A549 (cell line): ENCODE measurements at regions not wholly inside any gene's neighbourhood (a gene's known extent, or its start where the extent isn't known, plus 50 kb on each side); places are given as distances from the start of the nearest gene placed in this dataset.

Source experiments
- ATAC-seq, 2 experiments: fragments of 200-7000 bp in 1 of 2; fragments of >200 bp in 1 of 2; cut with Nextera tagmentation in 1 of 2; cut with Tn5 transposase in 1 of 2; 3 replicates each; pipeline versions ENCODE4 v1.8.0 to v1.9.1; 2018 to 2020; ENCODE audit warnings: mild to moderate bottlenecking in 1 of 2, moderate library complexity in 1 of 2
- CTCF ChIA-PET: fragments of 300-600 bp; sonication (Branson Sonifier 250); formaldehyde crosslinking; extraction: SDS; loops from one replicate; lab custom pipeline; 2021; ENCODE audit warnings: antibody characterized with exemption, inconsistent platforms; lab: Yijun Ruan, JAX
- POLR2A ChIA-PET: fragments of 350-600 bp; formaldehyde crosslinking; extraction: SDS; loops from one replicate; lab custom pipeline; 2021; ENCODE audit warnings: antibody characterized with exemption, inconsistent platforms; lab: Yijun Ruan, JAX
- DNase-seq, 2 experiments: peaks; one replicate each; pipeline versions ENCODE4 v3.0.0 to v3.0.0-alpha.2; 2011 to 2016; ENCODE audit warnings: low read depth in 1 of 2, low spot score in 1 of 2
- FAIRE-seq: peaks from 2 replicates; lab custom pipeline; 2011; peaks lifted over from hg19 to GRCh38; lab: Jason Lieb, UNC
- H3K27ac ChIP-seq, 2 experiments: fragments of >200 bp; sonication (Bioruptor Twin); formaldehyde crosslinking; 3 replicates each; pipeline ENCODE4 v1.5.1; 2016 to 2017
- H3K4me1 ChIP-seq: fragments of >200 bp; sonication (Bioruptor Twin); formaldehyde crosslinking; 3 replicates; pipeline ENCODE4 v1.6.1; 2016
- H3K4me2 ChIP-seq: fragments of >200 bp; sonication (Bioruptor Twin); formaldehyde crosslinking; 3 replicates; pipeline ENCODE4 v1.6.1; 2016
- H3K4me3 ChIP-seq: fragments of >200 bp; sonication (Bioruptor Twin); formaldehyde crosslinking; 3 replicates; pipeline ENCODE4 v1.5.1; 2016
- H3K9me3 ChIP-seq: fragments of >200 bp; sonication (Bioruptor Twin); formaldehyde crosslinking; 3 replicates; pipeline ENCODE4 v1.6.1; 2016
- CBX8 ChIP-seq: fragments of 200-600 bp; sonication (generic); IDR thresholded peaks from 2 replicates; pipeline ENCODE4 v1.6.1; 2016
- CEBPB ChIP-seq, 2 experiments: fragments of >200 bp in 1 of 2; sonication (Bioruptor Twin) in 1 of 2; formaldehyde crosslinking in 1 of 2; IDR thresholded peaks; 2 replicates each; pipeline ENCODE4 v1.6.1; 2012 to 2016
- EP300 ChIP-seq, 2 experiments: fragments of >200 bp; sonication (Bioruptor Twin); formaldehyde crosslinking; IDR thresholded peaks; 2 replicates in 1 of 2; 3 replicates in 1 of 2; pipeline ENCODE4 v1.6.1; 2016 to 2017
- FOSL2 ChIP-seq, 2 experiments: fragments of 450-650 bp in 1 of 2; fragments of >200 bp in 1 of 2; sonication (Bioruptor Twin) in 1 of 2; formaldehyde crosslinking; IDR thresholded peaks; 2 replicates each; pipeline versions ENCODE4 v1.5.0 to v1.6.1; 2016 to 2020; ENCODE audit warnings: mild to moderate bottlenecking in 1 of 2, moderate library complexity in 1 of 2
- GATA3 ChIP-seq: IDR thresholded peaks from 2 replicates; pipeline ENCODE4 v1.6.1; 2012; ENCODE audit warnings: borderline replicate concordance
- HOXB5 ChIP-seq: fragments of 250-450 bp; sonication (Bioruptor Pico); IDR thresholded peaks from 2 replicates; pipeline ENCODE4 v1.5.0; 2020; ENCODE audit warnings: mild to moderate bottlenecking, moderate library complexity
- MAFK ChIP-seq: fragments of 450-650 bp; IDR thresholded peaks from 2 replicates; pipeline ENCODE4 v1.6.1; 2014; ENCODE audit not compliant: partially characterized antibody
- MAZ ChIP-seq: fragments of 150-350 bp; IDR thresholded peaks from 2 replicates; pipeline ENCODE4 v1.6.1; 2014; ENCODE audit warnings: antibody characterized with exemption, low read depth, low read length, borderline replicate concordance
- MYC ChIP-seq: IDR thresholded peaks from 2 replicates; pipeline ENCODE4 v1.6.1; 2012; ENCODE audit warnings: mild to moderate bottlenecking, inconsistent platforms, low read length, improper control_type of control experiment, borderline replicate concordance
- NR3C1 ChIP-seq: fragments of >200 bp; sonication (Bioruptor Twin); formaldehyde crosslinking; IDR thresholded peaks from 3 replicates; pipeline ENCODE4 v1.6.1; 2017
- RARB ChIP-seq: fragments of 250-450 bp; sonication (Bioruptor Pico); IDR thresholded peaks from 2 replicates; pipeline ENCODE4 v1.8.0; 2021; ENCODE audit warnings: mild to moderate bottlenecking, moderate library complexity
- RCOR1 ChIP-seq: fragments of 150-350 bp; IDR thresholded peaks from 2 replicates; pipeline ENCODE4 v1.6.1; 2014; ENCODE audit warnings: antibody characterized with exemption, low read length, low read depth
- RFX5 ChIP-seq: fragments of 450-650 bp; IDR thresholded peaks from 2 replicates; pipeline ENCODE4 v1.7.1; 2014; ENCODE audit warnings: antibody characterized with exemption, mild to moderate bottlenecking, moderate library complexity
- ZSCAN20 ChIP-seq: fragments of 250-450 bp; sonication (Bioruptor Pico); IDR thresholded peaks from 2 replicates; pipeline ENCODE4 v1.8.0; 2022; ENCODE audit warnings: mild to moderate bottlenecking, moderate library complexity
- WGBS: methylation state at CpG from one replicate; pipeline ENCODE4 v1.1.6; 2017; ENCODE audit errors: missing lambda C conversion rate; 5-methylcytosine and 5-hydroxymethylcytosine counted together
- TF ChIP-seq, protein P1 (sequence below): fragments of 200-600 bp; sonication (generic); IDR thresholded peaks from 2 replicates; pipeline ENCODE4 v1.6.1; 2016; ENCODE audit warnings: antibody characterized with exemption, mild to moderate bottlenecking, moderate library complexity
- TF ChIP-seq, protein P2 (sequence below): fragments of >200 bp; sonication (Bioruptor Twin); formaldehyde crosslinking; IDR thresholded peaks from 2 replicates; pipeline ENCODE4 v1.6.1; 2016
- TF ChIP-seq, protein P3 (sequence below): fragments of >200 bp; sonication (Bioruptor Twin); formaldehyde crosslinking; IDR thresholded peaks from 3 replicates; pipeline ENCODE4 v1.6.1; 2016

DNA sequence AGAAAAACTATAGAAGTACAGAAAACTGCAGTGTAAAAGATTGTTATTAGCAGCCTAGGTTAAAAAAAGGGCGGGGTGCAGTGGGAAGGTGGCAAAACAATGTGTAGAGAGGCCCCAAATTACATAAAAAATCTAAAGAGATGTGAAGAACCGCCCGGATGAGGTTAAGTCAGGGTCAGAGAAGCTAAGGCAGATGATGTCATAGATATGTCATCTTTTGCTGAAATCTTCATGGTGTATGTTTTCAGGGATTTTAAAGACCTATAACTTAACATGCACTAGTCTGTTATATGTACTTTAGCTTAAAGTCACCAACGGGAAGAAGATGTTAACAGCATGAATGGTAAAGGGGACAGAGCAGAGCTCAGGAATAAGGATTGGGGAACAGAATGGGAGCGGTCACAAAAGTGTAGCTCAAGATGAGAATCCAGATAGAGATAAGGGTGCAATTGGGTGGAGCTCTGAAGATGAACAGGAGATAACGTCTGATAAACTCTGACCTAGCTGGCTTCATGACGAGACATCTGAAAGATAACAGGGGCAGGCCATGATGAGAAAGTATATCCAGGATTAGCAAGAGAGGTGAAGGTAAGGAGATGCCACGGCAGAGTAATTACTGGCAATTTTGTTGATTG, 83.4 kb downstream of the TFAP2A start:
- H3K4me3 ChIP-seq: no peak overlapping the region
- CTCF ChIA-PET: no interaction called here
- TF ChIP-seq GATA3: peak; percentile 44; the same call in 1 of the 2 replicates
- TF ChIP-seq, protein P1, sequence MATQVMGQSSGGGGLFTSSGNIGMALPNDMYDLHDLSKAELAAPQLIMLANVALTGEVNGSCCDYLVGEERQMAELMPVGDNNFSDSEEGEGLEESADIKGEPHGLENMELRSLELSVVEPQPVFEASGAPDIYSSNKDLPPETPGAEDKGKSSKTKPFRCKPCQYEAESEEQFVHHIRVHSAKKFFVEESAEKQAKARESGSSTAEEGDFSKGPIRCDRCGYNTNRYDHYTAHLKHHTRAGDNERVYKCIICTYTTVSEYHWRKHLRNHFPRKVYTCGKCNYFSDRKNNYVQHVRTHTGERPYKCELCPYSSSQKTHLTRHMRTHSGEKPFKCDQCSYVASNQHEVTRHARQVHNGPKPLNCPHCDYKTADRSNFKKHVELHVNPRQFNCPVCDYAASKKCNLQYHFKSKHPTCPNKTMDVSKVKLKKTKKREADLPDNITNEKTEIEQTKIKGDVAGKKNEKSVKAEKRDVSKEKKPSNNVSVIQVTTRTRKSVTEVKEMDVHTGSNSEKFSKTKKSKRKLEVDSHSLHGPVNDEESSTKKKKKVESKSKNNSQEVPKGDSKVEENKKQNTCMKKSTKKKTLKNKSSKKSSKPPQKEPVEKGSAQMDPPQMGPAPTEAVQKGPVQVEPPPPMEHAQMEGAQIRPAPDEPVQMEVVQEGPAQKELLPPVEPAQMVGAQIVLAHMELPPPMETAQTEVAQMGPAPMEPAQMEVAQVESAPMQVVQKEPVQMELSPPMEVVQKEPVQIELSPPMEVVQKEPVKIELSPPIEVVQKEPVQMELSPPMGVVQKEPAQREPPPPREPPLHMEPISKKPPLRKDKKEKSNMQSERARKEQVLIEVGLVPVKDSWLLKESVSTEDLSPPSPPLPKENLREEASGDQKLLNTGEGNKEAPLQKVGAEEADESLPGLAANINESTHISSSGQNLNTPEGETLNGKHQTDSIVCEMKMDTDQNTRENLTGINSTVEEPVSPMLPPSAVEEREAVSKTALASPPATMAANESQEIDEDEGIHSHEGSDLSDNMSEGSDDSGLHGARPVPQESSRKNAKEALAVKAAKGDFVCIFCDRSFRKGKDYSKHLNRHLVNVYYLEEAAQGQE: no peak
- WGBS: 38% methylated on average over 8 of the region's 8 CpGs
- peaks cover 10% of the 10 kb centered on the region; the same call in 2 of the 3 replicates for H3K4me1 ChIP-seq
- no peak for ATAC-seq
- FAIRE-seq: no peak
- POLR2A ChIA-PET: no interaction called here
- H3K27ac ChIP-seq: no peak overlapping the region
- peak overlapping the region; percentile 15; the same call in 2 of the 3 replicates for H3K4me2 ChIP-seq
- H3K9me3 ChIP-seq: no peaks in the 10 kb centered on the region
- DNase-seq: no peak

DNA sequence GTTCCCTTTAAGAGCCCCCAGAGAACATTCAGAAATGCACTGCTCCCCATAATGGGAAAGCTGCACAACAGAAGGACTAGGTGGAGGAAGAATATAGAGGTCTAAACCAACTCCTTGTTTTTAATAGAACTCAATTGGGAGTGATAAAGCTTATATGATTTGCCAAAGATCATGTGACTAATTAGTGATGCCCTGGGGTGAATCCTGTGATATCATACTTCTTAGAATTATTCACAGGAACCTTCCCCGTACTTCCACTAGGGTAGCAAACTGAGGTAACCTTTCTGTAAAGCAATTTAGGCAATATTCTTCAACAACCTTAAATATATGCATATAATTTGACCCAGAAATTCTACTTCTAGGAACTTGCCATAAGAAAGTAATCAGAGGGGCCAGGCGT, 84.4 kb downstream of the TFAP2A start:
- no peak for ATAC-seq
- POLR2A ChIA-PET: no interaction called here

DNA sequence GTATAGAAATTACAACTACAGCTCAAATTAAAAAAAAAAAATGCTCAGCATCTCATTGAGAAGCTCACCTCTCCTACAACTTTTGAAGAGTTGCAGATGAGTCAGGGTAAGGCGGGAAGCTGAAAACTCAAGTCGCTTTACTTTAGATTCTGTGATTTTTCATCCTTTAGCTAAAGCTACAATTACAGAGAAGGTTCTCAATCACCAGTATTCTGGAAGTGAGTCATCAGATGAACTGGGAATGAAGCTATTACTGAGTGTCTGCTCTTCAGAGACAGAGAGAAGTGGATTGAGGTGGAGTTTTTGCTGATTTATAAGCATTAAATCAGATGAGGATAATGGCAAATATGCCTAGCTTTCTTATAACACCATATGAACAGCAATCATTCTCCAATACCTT, 91.9 kb downstream of the TFAP2A start:
- FAIRE-seq (no peak), ATAC-seq (no peak), DNase-seq (no peak)
- Histone ChIP-seq H3K27ac (no peak overlapping the region), H3K4me3 (no peak overlapping the region), H3K4me2 (no peak overlapping the region), H3K4me1 (0 out of 3 replicates have a peak, but pooled peaks cover 3% of the 10 kb centered on the region), H3K9me3 (no peaks in the 10 kb centered on the region)
- 87% methylated on average over 2 of the region's 2 CpGs for WGBS
- CTCF ChIA-PET: interaction anchor here (0.6 kb wide), 1 partner anchor 13 kb away, joined by 3 read pairs; no protein-coding TSS in a partner anchor
- POLR2A ChIA-PET: no interaction called here
- no peak for TF ChIP-seq FOSL2 (IDR thresholded peaks at IDR 0.05)
- TF ChIP-seq FOSL2 (CRISPR knock-in tag; IDR thresholded peaks at IDR 0.05): peak; percentile 35; the same call in 1 of the 2 replicates
- no peak for TF ChIP-seq MAFK

More for the DNA sequence above, 84.4 kb downstream of the TFAP2A start:
- Histone ChIP-seq H3K9me3 (no peaks in the 10 kb centered on the region), H3K4me1 (peaks cover 10% of the 10 kb centered on the region; the same call in 2 of the 3 replicates), H3K27ac (no peak overlapping the region), H3K4me2 (no peak overlapping the region), H3K4me3 (no peak overlapping the region)
- TF ChIP-seq CBX8: no peak
- TF ChIP-seq CEBPB (IDR thresholded peaks at IDR 0.05): no peak
- TF ChIP-seq MAZ: no peak
- no peak for TF ChIP-seq RARB (CRISPR knock-in tag)
- TF ChIP-seq, protein P2, sequence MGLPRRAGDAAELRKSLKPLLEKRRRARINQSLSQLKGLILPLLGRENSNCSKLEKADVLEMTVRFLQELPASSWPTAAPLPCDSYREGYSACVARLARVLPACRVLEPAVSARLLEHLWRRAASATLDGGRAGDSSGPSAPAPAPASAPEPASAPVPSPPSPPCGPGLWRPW: no peak
- TF ChIP-seq, protein P3, sequence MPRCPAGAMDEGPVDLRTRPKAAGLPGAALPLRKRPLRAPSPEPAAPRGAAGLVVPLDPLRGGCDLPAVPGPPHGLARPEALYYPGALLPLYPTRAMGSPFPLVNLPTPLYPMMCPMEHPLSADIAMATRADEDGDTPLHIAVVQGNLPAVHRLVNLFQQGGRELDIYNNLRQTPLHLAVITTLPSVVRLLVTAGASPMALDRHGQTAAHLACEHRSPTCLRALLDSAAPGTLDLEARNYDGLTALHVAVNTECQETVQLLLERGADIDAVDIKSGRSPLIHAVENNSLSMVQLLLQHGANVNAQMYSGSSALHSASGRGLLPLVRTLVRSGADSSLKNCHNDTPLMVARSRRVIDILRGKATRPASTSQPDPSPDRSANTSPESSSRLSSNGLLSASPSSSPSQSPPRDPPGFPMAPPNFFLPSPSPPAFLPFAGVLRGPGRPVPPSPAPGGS: no peak
- TF ChIP-seq RCOR1: no peak
- WGBS: 86% methylated on average over 2 of the region's 2 CpGs
- CTCF ChIA-PET: no interaction called here
- DNase-seq (no peak), FAIRE-seq (no peak)

DNA sequence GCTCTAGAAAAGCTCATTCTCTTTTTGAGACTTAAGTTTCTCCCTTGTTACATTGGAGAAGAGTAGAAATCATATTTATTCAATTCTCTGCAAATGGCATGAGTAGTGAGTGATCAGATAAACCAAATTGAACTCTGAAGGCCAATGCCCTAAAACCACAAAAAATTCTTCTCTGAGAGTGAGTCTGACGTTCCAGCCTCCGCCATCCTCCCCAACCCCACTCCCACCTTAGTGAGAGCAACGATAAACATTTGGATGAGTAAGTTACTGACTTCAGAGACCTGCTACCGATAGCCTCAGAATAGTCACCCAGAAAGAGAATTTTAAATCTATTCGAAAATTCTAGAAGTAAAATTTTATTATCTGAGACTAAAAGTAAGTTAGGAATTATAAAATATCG, 94.6 kb downstream of the TFAP2A start:
- H3K4me2 ChIP-seq: no peak overlapping the region
- DNase-seq (no peak), FAIRE-seq (no peak), ATAC-seq (no peak)
- peaks cover 14% of the 10 kb centered on the region; the same call in 2 of the 3 replicates for H3K4me1 ChIP-seq
- no peak overlapping the region for H3K27ac ChIP-seq
- ChIA-PET POLR2A (no interaction called here), CTCF (no interaction called here)
- H3K4me3 ChIP-seq: no peak overlapping the region
- H3K9me3 ChIP-seq: no peaks in the 10 kb centered on the region
- 63% methylated on average over 6 of the region's 6 CpGs for WGBS
- TF ChIP-seq NR3C1 (no peak), MYC (no peak), HOXB5 (CRISPR knock-in tag) (no peak), RFX5 (no peak), MAFK (no peak), ZSCAN20 (CRISPR knock-in tag) (no peak), EP300 (IDR thresholded peaks at IDR 0.05) (no peak)
- TF ChIP-seq, protein P2: no peak
- TF ChIP-seq, protein P3: no peak
- TF ChIP-seq, protein P1: no peak
